H1 (cell line): ENCODE measurements at regions not wholly inside any gene's neighbourhood (a gene's known extent, or its start where the extent isn't known, plus 50 kb on each side); places are given as distances from the start of the nearest gene placed in this dataset.

Experiments
- BCL11A ChIP-seq, 2 experiments: IDR thresholded peaks; one replicate each; pipeline ENCODE4 v1.6.1; 2011; ENCODE audit warnings: low read depth in 2 of 2, low read length in 2 of 2, mild to moderate bottlenecking in 2 of 2
- CHD2 ChIP-seq: IDR thresholded peaks from 2 replicates; pipeline ENCODE4 v1.6.1; 2012; ENCODE audit warnings: low read length, improper control_type of control experiment
- EGR1 ChIP-seq: IDR thresholded peaks from 2 replicates; pipeline ENCODE4 v1.6.1; 2011; ENCODE audit warnings: low read depth, low read length, borderline replicate concordance
- EP300 ChIP-seq, 2 experiments: IDR thresholded peaks; 1 replicate in 1 of 2; 2 replicates in 1 of 2; pipeline ENCODE4 v1.6.1; 2011 to 2012; ENCODE audit warnings: low read depth in 2 of 2, low read length in 2 of 2, mild to moderate bottlenecking in 2 of 2, borderline replicate concordance in 1 of 2, inconsistent platforms in 1 of 2, moderate library complexity in 1 of 2
- JUN ChIP-seq: IDR thresholded peaks from 2 replicates; pipeline ENCODE4 v1.6.1; 2011; ENCODE audit warnings: low read depth, mild to moderate bottlenecking, improper control_type of control experiment, low read length
- JUND ChIP-seq: IDR thresholded peaks from 2 replicates; pipeline ENCODE4 v1.6.1; 2011; ENCODE audit warnings: mild to moderate bottlenecking, improper control_type of control experiment, low read length
- KDM5A ChIP-seq: fragments of 200-600 bp; IDR thresholded peaks from 2 replicates; pipeline ENCODE4 v1.7.1; 2012; ENCODE audit warnings: mild to moderate bottlenecking, low read length, inconsistent platforms, mixed read lengths
- POLR2A ChIP-seq, 2 experiments: IDR thresholded peaks; 1 replicate in 1 of 2; 2 replicates in 1 of 2; pipeline ENCODE4 v1.6.1; 2011; ENCODE audit warnings: low read depth in 2 of 2, low read length in 2 of 2, mild to moderate bottlenecking in 2 of 2; ENCODE audit errors: control extremely low read depth in 1 of 2
- POLR2AphosphoS5 ChIP-seq: IDR thresholded peaks from 2 replicates; pipeline ENCODE4 v1.6.1; 2011; ENCODE audit warnings: low read depth, low read length
- YY1 ChIP-seq: IDR thresholded peaks from 2 replicates; pipeline ENCODE4 v1.6.1; 2011; ENCODE audit warnings: low read depth, mild to moderate bottlenecking, low read length
- TF ChIP-seq, protein P1 (sequence below), 3 experiments: IDR thresholded peaks; 1 replicate in 2 of 3; 2 replicates in 1 of 3; pipeline versions ENCODE4 v1.5.1 to v1.6.1; 2011; ENCODE audit warnings: low read length in 3 of 3, mild to moderate bottlenecking in 3 of 3, inconsistent platforms in 2 of 3, low read depth in 1 of 3, moderate library complexity in 1 of 3; ENCODE audit not compliant: insufficient read depth in 1 of 3; ENCODE audit errors: control extremely low read depth in 1 of 3

DNA sequence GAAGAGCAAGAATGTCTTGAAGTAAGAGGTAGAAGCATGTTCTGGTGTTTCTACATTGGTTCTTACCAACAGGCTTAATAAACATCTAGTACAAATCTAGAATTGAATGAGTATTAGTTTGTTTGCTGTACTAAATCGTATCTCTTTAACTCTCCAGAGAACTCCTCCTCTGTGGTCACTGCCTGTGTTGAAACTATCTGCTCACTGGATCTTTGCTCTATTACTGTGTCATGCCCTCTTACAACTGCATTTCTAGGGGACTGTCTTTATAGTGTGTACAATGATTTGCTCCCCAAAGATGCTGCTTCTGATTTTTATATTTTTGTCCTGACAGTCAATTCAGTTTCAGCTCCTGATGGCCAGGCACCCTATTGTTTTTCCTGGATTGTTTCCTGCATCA lies 50.1 kb upstream of the E2F7 start:
- TF ChIP-seq, protein P1, sequence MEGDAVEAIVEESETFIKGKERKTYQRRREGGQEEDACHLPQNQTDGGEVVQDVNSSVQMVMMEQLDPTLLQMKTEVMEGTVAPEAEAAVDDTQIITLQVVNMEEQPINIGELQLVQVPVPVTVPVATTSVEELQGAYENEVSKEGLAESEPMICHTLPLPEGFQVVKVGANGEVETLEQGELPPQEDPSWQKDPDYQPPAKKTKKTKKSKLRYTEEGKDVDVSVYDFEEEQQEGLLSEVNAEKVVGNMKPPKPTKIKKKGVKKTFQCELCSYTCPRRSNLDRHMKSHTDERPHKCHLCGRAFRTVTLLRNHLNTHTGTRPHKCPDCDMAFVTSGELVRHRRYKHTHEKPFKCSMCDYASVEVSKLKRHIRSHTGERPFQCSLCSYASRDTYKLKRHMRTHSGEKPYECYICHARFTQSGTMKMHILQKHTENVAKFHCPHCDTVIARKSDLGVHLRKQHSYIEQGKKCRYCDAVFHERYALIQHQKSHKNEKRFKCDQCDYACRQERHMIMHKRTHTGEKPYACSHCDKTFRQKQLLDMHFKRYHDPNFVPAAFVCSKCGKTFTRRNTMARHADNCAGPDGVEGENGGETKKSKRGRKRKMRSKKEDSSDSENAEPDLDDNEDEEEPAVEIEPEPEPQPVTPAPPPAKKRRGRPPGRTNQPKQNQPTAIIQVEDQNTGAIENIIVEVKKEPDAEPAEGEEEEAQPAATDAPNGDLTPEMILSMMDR (IDR thresholded peaks at IDR 0.05; ENCODE audit: control extremely low read depth in 1 of 3, insufficient read depth in 1 of 3, low read depth in 1 of 3, low read length in 3 of 3) = no peak
- TF ChIP-seq EP300 (IDR thresholded peaks at IDR 0.05; ENCODE audit: borderline replicate concordance in 1 of 2, low read depth in 2 of 2, low read length in 2 of 2) (no peak), YY1 (no peak), BCL11A (IDR thresholded peaks at IDR 0.05; ENCODE audit: low read depth in 2 of 2, low read length in 2 of 2) (no peak), POLR2AphosphoS5 (no peak), KDM5A (no peak), JUN (no peak), JUND (no peak), POLR2A (IDR thresholded peaks at IDR 0.05; ENCODE audit: control extremely low read depth in 1 of 2, low read depth in 2 of 2, low read length in 2 of 2) (no peak), CHD2 (no peak), EGR1 (no peak)
